ENCODE measurements at regions not wholly inside any gene's neighbourhood (a gene's known extent, or its start where the extent isn't known, plus 50 kb on each side); places are given as distances from the start of the nearest gene placed in this dataset.

- Mint-ChIP-seq H3K27me3 (no peaks in the 10 kb centered on the region), H3K27ac (no peak overlapping the region), H3K4me3 (no peak overlapping the region), H3K9me3 (ENCODE audit: insufficient read depth) (no peaks in the 10 kb centered on the region), H3K4me1 (no peaks in the 10 kb centered on the region)
- no peak for DNase-seq
- no peak overlapping the region for H3K9ac ChIP-seq (ENCODE audit: low read length)
- H3K27ac ChIP-seq (ENCODE audit: low read length in 2 of 2), result no peak overlapping the region
- no peaks in the 10 kb centered on the region for H3K4me1 ChIP-seq (ENCODE audit: control insufficient read depth in 2 of 2, insufficient read depth in 2 of 2, low read length in 2 of 2)
- POLR2A ChIA-PET, result no interaction called here
- CTCF ChIA-PET, result no interaction called here
- H2AFZ ChIP-seq (ENCODE audit: insufficient read depth, low read depth, low read length, poor library complexity, severe bottlenecking), result no peak overlapping the region
- H3K9me3 ChIP-seq (ENCODE audit: control extremely low read depth in 1 of 3, control insufficient read depth in 2 of 3, insufficient read depth in 1 of 3, low read length in 2 of 3), result no peaks in the 10 kb centered on the region
- TF ChIP-seq CTCF (IDR thresholded peaks at IDR 0.05), result no peak
- TF ChIP-seq EZH2 (IDR thresholded peaks at IDR 0.05; ENCODE audit: borderline replicate concordance, insufficient read depth, low read depth, low read length, poor library complexity, severe bottlenecking), result no peak
- H3K36me3 ChIP-seq (replicated peaks in 1 of 2; ENCODE audit: control extremely low read depth in 1 of 2, control insufficient read depth in 1 of 2, extremely low read depth in 1 of 2, insufficient read depth in 2 of 2, low read length in 1 of 2), result no peaks in the 10 kb centered on the region
- WGBS (ENCODE audit: insufficient coverage), result 92% methylated on average over 2 of the region's 4 CpGs
- no peaks in the 10 kb centered on the region for H4K20me1 ChIP-seq (ENCODE audit: control insufficient read depth, insufficient read depth, low read length, poor library complexity, severe bottlenecking)
- ATAC-seq (ENCODE audit: low read depth), result no peak
- no peaks in the 10 kb centered on the region for H3K27me3 ChIP-seq (replicated peaks in 1 of 4; ENCODE audit: control extremely low read depth in 1 of 4, control insufficient read depth in 3 of 4, insufficient read depth in 4 of 4, low read length in 3 of 4)
- intact Hi-C loops (cut with micrococcal nuclease), result no loop called here
- H3K4me2 ChIP-seq (replicated peaks; ENCODE audit: low read depth, low read length, poor library complexity, severe bottlenecking), result no peak overlapping the region
- no peak overlapping the region for H3K4me3 ChIP-seq (ENCODE audit: control extremely low read depth in 1 of 5, extremely low read depth in 1 of 5, insufficient read depth in 1 of 5, low read depth in 2 of 5, low read length in 4 of 5)
- H3K79me2 ChIP-seq (ENCODE audit: control insufficient read depth, insufficient read depth, low read length), result no peaks in the 10 kb centered on the region
Observed at GRCh38 chr3:15933439-15934139, 135.8 kb upstream of the ANKRD28 start.

GRCh38 chr3:15934389-15935195, 136.8 kb upstream of the ANKRD28 start:
- no peaks in the 10 kb centered on the region for H3K4me1 Mint-ChIP-seq
- ATAC-seq (ENCODE audit: low read depth), result no peak
- intact Hi-C loops (cut with micrococcal nuclease), result no loop called here
- no peak overlapping the region for H3K4me3 Mint-ChIP-seq
- H3K9me3 Mint-ChIP-seq (ENCODE audit: insufficient read depth), result no peaks in the 10 kb centered on the region
- Histone ChIP-seq H3K27ac (ENCODE audit: low read length in 2 of 2) (no peak overlapping the region), H3K79me2 (ENCODE audit: control insufficient read depth, insufficient read depth, low read length) (no peaks in the 10 kb centered on the region), H3K4me2 (replicated peaks; ENCODE audit: low read depth, low read length, poor library complexity, severe bottlenecking) (no peak overlapping the region), H3K36me3 (replicated peaks in 1 of 2; ENCODE audit: control extremely low read depth in 1 of 2, control insufficient read depth in 1 of 2, extremely low read depth in 1 of 2, insufficient read depth in 2 of 2, low read length in 1 of 2) (no peaks in the 10 kb centered on the region), H4K20me1 (ENCODE audit: control insufficient read depth, insufficient read depth, low read length, poor library complexity, severe bottlenecking) (no peaks in the 10 kb centered on the region), H3K4me3 (ENCODE audit: control extremely low read depth in 1 of 5, extremely low read depth in 1 of 5, insufficient read depth in 1 of 5, low read depth in 2 of 5, low read length in 4 of 5) (no peak overlapping the region), H3K9me3 (ENCODE audit: control extremely low read depth in 1 of 3, control insufficient read depth in 2 of 3, insufficient read depth in 1 of 3, low read length in 2 of 3) (no peaks in the 10 kb centered on the region), H3K9ac (ENCODE audit: low read length) (no peak overlapping the region), H3K4me1 (ENCODE audit: control insufficient read depth in 2 of 2, insufficient read depth in 2 of 2, low read length in 2 of 2) (no peaks in the 10 kb centered on the region), H3K27me3 (replicated peaks in 1 of 4; ENCODE audit: control extremely low read depth in 1 of 4, control insufficient read depth in 3 of 4, insufficient read depth in 4 of 4, low read length in 3 of 4) (no peaks in the 10 kb centered on the region), H2AFZ (ENCODE audit: insufficient read depth, low read depth, low read length, poor library complexity, severe bottlenecking) (no peak overlapping the region)
- DNase-seq, result no peak
- WGBS (ENCODE audit: insufficient coverage), result 94% methylated on average over 3 of the region's 6 CpGs
- ChIA-PET CTCF (no interaction called here), POLR2A (no interaction called here)
- H3K27me3 Mint-ChIP-seq, result no peaks in the 10 kb centered on the region
- TF ChIP-seq EZH2 (IDR thresholded peaks at IDR 0.05; ENCODE audit: borderline replicate concordance, insufficient read depth, low read depth, low read length, poor library complexity, severe bottlenecking), result no peak
- TF ChIP-seq CTCF (IDR thresholded peaks at IDR 0.05), result no peak
- H3K27ac Mint-ChIP-seq, result no peak overlapping the region
